Glomerular visceral epithelial cell (primary cell): ENCODE measurements at regions not wholly inside any gene's neighbourhood (a gene's known extent, or its start where the extent isn't known, plus 50 kb on each side); places are given as distances from the start of the nearest gene placed in this dataset.

ENCODE experiments used
- DNase-seq: peaks from one replicate; pipeline ENCODE4 v3.0.0-alpha.2; 2016; ENCODE audit errors: extremely low spot score

DNA sequence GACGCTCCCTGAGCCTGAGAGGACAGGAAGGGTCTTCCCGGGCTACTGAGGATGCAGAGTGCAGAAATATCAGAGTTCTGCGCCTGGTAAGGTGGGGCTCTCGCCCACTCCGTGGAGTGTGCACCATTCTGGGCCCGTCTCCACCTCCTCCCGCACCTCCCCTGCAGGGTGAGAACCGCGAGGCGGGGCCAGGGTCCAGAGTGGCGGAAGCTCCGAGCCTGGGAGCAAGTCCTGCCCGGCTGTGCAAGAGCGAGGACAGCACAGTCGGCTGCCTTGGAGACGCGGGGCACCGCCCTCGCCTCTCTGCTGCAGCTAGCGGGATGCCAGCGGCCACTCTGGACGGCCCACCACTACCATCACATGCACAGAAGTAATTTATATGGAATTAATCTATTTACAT is 2304.4 kb downstream of the PCDH9 start:
- no peak for DNase-seq

- DNase-seq = peak; percentile 3
Observed at GRCh38 chr13:64925284-64925683, 2304.9 kb downstream of the PCDH9 start.

- DNase-seq = no peak
Observed at GRCh38 chr13:64924401-64924800, 2305.7 kb downstream of the PCDH9 start.

GRCh38 chr13:64917566-64917965 is 2312.6 kb downstream of the PCDH9 start:
- no peak for DNase-seq

- DNase-seq = peak; percentile 47
Observed at GRCh38 chr13:64912141-64912540, 2318.0 kb downstream of the PCDH9 start.

GRCh38 chr13:64910096-64910495 is 2320.0 kb downstream of the PCDH9 start:
- no peak for DNase-seq

- DNase-seq = no peak
Observed at GRCh38 chr13:64909184-64909583, 2321.0 kb downstream of the PCDH9 start.

DNA sequence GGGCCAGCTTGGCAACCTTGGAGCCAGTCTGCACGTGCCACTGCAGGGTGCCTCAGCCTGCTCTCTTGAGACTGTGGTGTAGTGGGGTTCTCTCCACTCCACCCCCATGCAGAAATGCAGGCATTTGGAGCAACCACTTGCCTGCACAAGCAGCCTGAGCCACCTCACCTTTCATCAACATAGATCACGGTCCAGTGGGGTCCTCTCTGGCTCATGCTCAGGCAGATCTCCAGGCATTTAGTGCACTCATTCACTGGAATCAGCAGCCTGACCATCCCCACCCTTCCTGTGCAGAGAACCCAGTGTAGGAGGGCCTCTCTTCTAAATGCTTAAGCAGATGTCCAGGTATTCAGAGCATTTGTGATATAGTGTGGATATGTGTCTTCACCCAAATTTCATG is 2330.1 kb downstream of the PCDH9 start:
- DNase-seq = no peak

DNA sequence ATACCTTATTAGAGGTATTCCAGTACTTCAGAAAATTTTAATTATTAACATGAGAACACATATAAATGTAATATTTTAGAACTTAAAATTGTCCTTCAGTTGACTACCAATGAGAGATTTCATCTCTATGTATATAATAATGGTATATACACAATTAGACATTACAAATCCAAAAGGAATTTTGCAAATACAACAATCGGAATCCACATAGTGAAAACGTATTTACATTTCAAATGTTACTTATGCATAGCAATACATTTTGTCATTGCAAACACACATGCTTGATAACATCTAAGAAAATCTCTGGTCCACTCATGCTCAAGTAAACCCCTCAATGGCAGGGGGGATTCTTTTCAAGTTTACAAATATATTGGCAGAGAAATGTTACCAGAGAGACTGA is 2345.2 kb downstream of the PCDH9 start:
- DNase-seq = no peak

DNA sequence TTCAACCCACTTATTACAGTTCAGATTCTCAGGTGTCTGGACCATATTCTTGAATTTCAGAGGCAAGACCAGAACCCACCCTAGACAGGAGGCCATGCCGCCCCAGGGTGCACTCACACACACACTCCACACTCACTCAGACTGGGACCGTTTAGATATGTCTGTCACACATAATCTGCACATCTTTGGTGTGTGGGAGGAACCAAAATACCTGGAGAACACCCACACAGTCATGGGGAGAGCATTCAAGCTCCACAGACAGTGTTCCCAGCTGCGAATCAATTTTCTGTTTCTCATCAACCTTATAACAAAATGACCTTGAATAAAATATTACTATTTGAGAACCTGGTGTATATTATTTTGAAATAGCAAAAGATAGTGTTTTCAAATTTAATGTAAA is 2353.0 kb downstream of the PCDH9 start:
- DNase-seq = no peak

GRCh38 chr13:64871742-64872141 is 2358.4 kb downstream of the PCDH9 start:
- no peak for DNase-seq

GRCh38 chr13:64869539-64869938 is 2360.6 kb downstream of the PCDH9 start:
- no peak for DNase-seq

DNA sequence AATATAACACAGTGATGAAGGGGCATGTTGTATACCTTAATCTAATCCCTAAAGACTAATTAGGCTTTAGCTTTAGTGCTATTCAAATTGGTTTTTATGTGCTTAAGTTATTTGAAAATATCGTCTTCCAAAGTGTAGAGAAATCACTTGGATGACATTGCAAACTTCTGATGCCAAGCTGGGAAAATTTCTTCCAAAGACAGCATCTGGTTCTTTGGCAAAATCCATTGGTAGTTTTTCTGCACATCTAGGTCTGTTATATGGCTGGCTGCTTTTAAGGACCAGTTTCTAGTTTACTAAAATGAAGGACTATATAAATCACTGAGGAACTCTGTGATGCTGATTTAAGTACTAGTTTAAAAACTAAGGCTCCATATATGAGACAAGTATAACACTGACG is 2362.3 kb downstream of the PCDH9 start:
- no peak for DNase-seq

- DNase-seq = no peak
Observed at GRCh38 chr13:64866331-64866730, 2363.8 kb downstream of the PCDH9 start.

- peak; percentile 11 for DNase-seq
Observed at GRCh38 chr13:64855506-64855905, 2374.6 kb downstream of the PCDH9 start.

DNA sequence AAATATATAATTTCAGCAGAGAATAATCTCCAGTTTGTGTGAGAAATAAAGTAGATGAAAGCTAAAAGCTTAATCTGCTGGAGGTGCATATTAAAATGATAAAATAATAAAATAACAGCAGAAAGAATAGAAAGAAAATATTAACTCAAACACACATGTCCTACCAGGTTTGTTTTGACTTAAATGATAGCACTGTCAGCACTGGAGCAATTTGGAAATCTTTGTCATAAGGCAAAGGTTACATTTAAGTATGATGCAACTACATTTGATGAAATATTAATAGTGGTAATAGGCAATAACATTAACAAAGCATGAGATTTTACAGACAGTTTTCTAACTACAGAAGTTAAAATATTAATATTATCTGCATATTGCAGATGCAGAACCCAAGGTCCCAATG is 2380.1 kb downstream of the PCDH9 start:
- DNase-seq = no peak

- no peak for DNase-seq
Observed at GRCh38 chr13:64849196-64849595, 2380.9 kb downstream of the PCDH9 start.

DNA sequence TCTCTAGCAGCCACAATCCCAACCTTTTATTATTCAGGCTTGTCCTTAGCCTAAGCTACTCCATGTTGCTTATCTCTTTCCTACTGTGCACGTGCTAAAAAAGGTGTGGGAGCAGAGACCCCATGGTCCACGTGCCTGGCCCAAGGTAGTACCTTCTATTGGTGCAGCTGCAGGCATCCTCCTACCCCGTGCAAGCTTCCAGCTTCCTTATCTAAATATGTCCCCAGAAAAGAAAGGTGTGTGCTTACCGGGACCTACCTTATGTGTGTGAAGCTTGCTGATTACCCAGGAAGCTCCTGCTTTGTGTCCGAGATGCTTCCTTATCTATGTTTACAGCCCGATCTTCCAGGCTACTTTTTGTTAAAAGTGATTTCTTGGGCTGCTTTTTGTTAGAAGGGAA is 2382.4 kb downstream of the PCDH9 start:
- no peak for DNase-seq

- no peak for DNase-seq
Observed at GRCh38 chr13:64845110-64845509, 2385.0 kb downstream of the PCDH9 start.

DNA sequence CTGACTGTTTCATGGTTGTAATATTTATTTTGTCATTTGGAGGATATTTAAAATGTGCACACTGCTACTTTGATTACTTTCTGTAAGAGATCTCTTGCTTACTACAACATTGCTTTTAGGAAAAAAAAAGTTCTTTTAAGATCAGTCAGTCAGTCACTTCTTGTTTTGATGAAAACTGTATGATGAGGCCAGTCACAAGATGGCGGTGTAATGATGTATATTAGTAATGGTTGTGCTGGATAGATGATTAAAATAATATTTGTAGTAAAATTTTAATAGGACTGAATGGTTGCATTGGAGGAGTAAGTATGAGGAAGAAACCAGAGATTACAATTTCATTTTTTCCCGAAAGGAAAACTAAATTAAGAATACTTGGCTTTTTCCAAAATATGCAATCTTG is 2411.1 kb downstream of the PCDH9 start:
- no peak for DNase-seq

GRCh38 chr13:64817691-64818090 is 2412.4 kb downstream of the PCDH9 start:
- DNase-seq = no peak

DNA sequence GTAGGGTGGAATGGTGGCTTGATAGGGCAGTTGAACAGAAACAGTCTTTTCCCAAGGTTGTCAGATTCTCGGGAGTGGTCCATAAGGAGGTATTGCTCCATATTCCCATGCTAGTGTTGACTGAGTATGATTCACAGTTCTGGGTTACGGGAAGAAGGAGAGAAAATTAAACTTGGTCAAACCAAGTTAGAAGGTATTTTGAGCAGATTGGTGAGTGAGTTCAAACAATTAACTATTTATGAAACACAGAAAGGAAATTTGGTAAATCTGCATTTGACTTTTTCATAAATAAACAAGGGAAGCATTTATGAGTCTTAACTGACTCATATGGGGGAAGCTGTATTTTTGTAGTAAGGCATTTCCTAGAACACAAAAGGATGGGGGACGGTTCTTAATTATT is 2419.4 kb downstream of the PCDH9 start:
- DNase-seq = no peak

DNA sequence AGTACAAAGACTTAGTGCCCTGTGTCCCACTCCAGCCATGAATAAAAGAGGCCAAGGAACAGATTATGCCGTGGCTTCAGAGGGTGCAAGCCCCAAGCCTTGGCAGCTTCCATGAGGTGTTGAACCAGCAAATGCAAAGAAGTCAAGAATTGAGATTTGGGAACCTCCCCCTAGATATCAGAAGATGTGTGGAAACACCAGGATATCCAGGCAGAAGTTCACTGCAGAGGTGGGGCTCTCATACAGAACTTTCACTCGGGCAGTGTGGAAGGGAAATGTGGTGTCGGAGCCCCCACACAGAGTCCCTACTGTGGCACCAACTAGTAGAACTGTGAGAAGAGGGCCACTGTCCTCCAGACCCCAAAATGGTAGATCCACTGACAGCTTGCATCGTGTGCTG is 2421.4 kb downstream of the PCDH9 start:
- no peak for DNase-seq

- DNase-seq = no peak
Observed at GRCh38 chr13:64801768-64802167, 2428.4 kb downstream of the PCDH9 start.

DNA sequence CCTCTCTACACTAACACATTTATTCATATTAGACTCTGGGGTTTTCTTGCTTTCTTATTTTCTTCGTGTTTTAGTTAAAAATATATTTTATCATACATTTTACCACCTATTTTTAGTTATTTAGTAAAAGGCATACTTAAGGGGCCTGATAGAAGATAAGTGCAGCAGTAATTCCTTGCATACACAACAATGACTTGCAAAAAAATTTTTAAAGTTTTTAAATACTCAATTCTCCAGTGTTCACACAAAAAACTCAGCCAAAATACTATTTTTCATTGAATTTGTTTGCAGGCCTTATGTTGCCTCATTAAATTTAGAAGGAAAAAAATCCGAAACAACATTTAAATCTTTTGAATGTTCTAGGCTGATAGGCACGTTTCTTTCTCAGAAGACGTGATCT is 2431.7 kb downstream of the PCDH9 start:
- no peak for DNase-seq
